ENCODE measurements at regions not wholly inside any gene's neighbourhood (a gene's known extent, or its start where the extent isn't known, plus 50 kb on each side); places are given as distances from the start of the nearest gene placed in this dataset.

DNA sequence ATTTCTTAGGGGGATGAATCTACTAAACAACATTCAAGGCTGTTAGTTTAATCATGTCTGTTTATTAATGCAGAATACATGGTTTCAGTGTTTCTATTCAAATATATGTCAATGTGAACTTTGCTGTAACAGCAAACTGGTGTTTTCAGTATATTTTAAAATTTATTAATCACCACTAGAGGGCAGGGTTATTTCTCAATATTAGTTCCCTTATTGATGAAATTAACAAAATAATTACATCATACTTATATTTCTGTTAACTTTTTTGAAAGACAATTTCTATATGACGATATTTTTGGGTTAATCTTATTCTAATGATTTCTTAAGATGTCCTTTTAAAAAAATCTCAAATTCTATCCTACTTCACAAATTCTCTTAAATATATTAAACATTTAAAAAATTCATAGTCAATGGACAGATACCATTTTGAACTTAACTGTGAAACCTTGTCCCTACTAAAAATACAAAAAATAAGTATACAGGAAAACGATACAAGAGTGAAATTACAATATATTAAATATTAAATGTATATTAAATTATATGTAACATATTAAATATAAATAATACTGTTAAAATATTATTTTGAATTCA, 1034.1 kb upstream of the PRMT6 start:
- Histone ChIP-seq H4K20me1 (ENCODE audit: insufficient read depth) (no peaks in the 10 kb centered on the region), H3K4me1 (replicated peaks; ENCODE audit: insufficient read depth) (no peaks in the 10 kb centered on the region), H3K36me3 (ENCODE audit: low read depth) (no peaks in the 10 kb centered on the region), H3K4me3 (no peak overlapping the region), H3K27ac (no peak overlapping the region), H3K4me2 (no peak overlapping the region), H3K9me2 (ENCODE audit: insufficient read depth) (no peaks in the 10 kb centered on the region), H3K27me3 (ENCODE audit: insufficient read depth, low read depth) (no peaks in the 10 kb centered on the region), H2AFZ (no peak overlapping the region), H3K79me2 (ENCODE audit: low read depth) (no peaks in the 10 kb centered on the region), H3K9me3 (ENCODE audit: insufficient read depth, low read depth) (peaks cover 4% of the 10 kb centered on the region; the same call in 1 of the 2 replicates), H3F3A (ENCODE audit: insufficient read depth, low read depth) (no peaks in the 10 kb centered on the region)
- no TSS peak for BruUV-seq (replicated peaks)
- TF ChIP-seq CTCF (conservative IDR thresholded peaks at IDR 0.05): peak; percentile 88
- TF ChIP-seq EZH2 (IDR thresholded peaks at IDR 0.05; ENCODE audit: low read depth): no peak
- intact Hi-C loops (cut with micrococcal nuclease; ENCODE audit: unreplicated experiment): loop anchor here (10.0 kb wide), 1 partner anchor 1122 kb away; the partner anchor contains the start of gene NTNG1
- CTCF ChIA-PET: no interaction called here
- DNase-seq: no peak
- POLR2A ChIA-PET (ENCODE audit: unreplicated experiment): no interaction called here

DNA sequence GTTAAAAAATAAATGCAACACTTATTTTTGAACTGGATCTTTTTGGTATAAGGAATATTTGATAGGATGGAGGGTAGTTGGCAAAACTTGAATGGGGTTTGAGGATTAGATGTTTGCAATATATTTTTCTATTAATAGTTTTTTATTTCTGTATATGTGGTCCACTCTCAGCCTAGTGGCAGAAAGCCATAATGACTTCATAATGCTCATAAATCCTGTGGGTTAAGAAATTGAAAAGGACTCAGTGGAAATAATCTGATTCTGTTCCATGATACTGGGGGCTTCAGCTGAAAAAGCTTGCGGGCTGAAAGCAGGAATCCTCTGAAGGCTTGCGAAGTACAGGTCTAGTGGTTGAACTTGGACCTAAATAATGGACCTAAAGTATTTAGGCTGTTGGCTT, 1028.6 kb upstream of the PRMT6 start:
- no peaks in the 10 kb centered on the region for H3K9me2 ChIP-seq (ENCODE audit: insufficient read depth)
- no peak overlapping the region for H2AFZ ChIP-seq
- ChIA-PET POLR2A (ENCODE audit: unreplicated experiment) (no interaction called here), CTCF (no interaction called here)
- no peak overlapping the region for H3K27ac ChIP-seq
- TF ChIP-seq EZH2 (IDR thresholded peaks at IDR 0.05; ENCODE audit: low read depth): no peak
- peak; percentile 37; the same call in 1 of the 2 replicates for TF ChIP-seq CTCF (conservative IDR thresholded peaks at IDR 0.05)
- H3K4me1 ChIP-seq (replicated peaks; ENCODE audit: insufficient read depth): no peaks in the 10 kb centered on the region
- DNase-seq: no peak
- no peak overlapping the region for H3K4me2 ChIP-seq
- intact Hi-C loops (cut with micrococcal nuclease; ENCODE audit: unreplicated experiment): loop anchor here (10.0 kb wide), 1 partner anchor 1117 kb away; the partner anchor contains the start of gene NTNG1
- no peaks in the 10 kb centered on the region for H3K36me3 ChIP-seq (ENCODE audit: low read depth)
- H3K27me3 ChIP-seq (ENCODE audit: insufficient read depth, low read depth): no peaks in the 10 kb centered on the region
- no TSS peak for BruUV-seq (replicated peaks)
- no peaks in the 10 kb centered on the region for H3K9me3 ChIP-seq (ENCODE audit: insufficient read depth, low read depth)
- H3F3A ChIP-seq (ENCODE audit: insufficient read depth, low read depth): no peaks in the 10 kb centered on the region
- no peak overlapping the region for H3K4me3 ChIP-seq
- no peaks in the 10 kb centered on the region for H4K20me1 ChIP-seq (ENCODE audit: insufficient read depth)
- H3K79me2 ChIP-seq (ENCODE audit: low read depth): no peaks in the 10 kb centered on the region

GRCh38 chr1:106037526-106037925, 1018.9 kb upstream of the PRMT6 start:
- intact Hi-C loops (cut with micrococcal nuclease; ENCODE audit: unreplicated experiment): no loop called here
- no peak overlapping the region for H3K4me3 ChIP-seq
- CTCF ChIA-PET: no interaction called here
- no peaks in the 10 kb centered on the region for H3K9me2 ChIP-seq (ENCODE audit: insufficient read depth)
- no peaks in the 10 kb centered on the region for H3K4me1 ChIP-seq (replicated peaks; ENCODE audit: insufficient read depth)
- no peak overlapping the region for H3K27ac ChIP-seq
- H4K20me1 ChIP-seq (ENCODE audit: insufficient read depth): no peaks in the 10 kb centered on the region
- H3K27me3 ChIP-seq (ENCODE audit: insufficient read depth, low read depth): no peaks in the 10 kb centered on the region
- H3K4me2 ChIP-seq: no peak overlapping the region
- BruUV-seq (replicated peaks): no TSS peak
- no peaks in the 10 kb centered on the region for H3K79me2 ChIP-seq (ENCODE audit: low read depth)
- POLR2A ChIA-PET (ENCODE audit: unreplicated experiment): no interaction called here
- H3K9me3 ChIP-seq (ENCODE audit: insufficient read depth, low read depth): 0 out of 2 replicates have a peak, but pooled peaks cover 4% of the 10 kb centered on the region
- no peaks in the 10 kb centered on the region for H3K36me3 ChIP-seq (ENCODE audit: low read depth)
- TF ChIP-seq EZH2 (IDR thresholded peaks at IDR 0.05; ENCODE audit: low read depth): no peak
- TF ChIP-seq CTCF (conservative IDR thresholded peaks at IDR 0.05): no peak
- no peaks in the 10 kb centered on the region for H3F3A ChIP-seq (ENCODE audit: insufficient read depth, low read depth)
- H2AFZ ChIP-seq: no peak overlapping the region
- no peak for DNase-seq

Data from PC-9 (cell line).